Ishikawa (cell line): ENCODE measurements at regions not wholly inside any gene's neighbourhood (a gene's known extent, or its start where the extent isn't known, plus 50 kb on each side); places are given as distances from the start of the nearest gene placed in this dataset.

Source experiments
- CEBPB ChIP-seq: IDR thresholded peaks from 2 replicates; pipeline ENCODE4 v1.6.1; 2012
- CREB1 ChIP-seq: IDR thresholded peaks from 2 replicates; pipeline ENCODE4 v1.6.1; 2012; ENCODE audit warnings: low read depth
- EGR1 ChIP-seq: IDR thresholded peaks from 2 replicates; pipeline ENCODE4 v1.6.1; 2012
- EP300 ChIP-seq: IDR thresholded peaks from 2 replicates; pipeline ENCODE4 v1.6.1; 2012; ENCODE audit warnings: borderline replicate concordance
- FOXM1 ChIP-seq: IDR thresholded peaks from 2 replicates; pipeline ENCODE4 v1.6.1; 2012; ENCODE audit warnings: low read depth, borderline replicate concordance
- NFIC ChIP-seq: IDR thresholded peaks from 2 replicates; pipeline ENCODE4 v1.6.1; 2012
- RAD21 ChIP-seq: IDR thresholded peaks from 2 replicates; pipeline ENCODE4 v1.6.1; 2012; ENCODE audit warnings: low read depth
- REST ChIP-seq: IDR thresholded peaks from 2 replicates; pipeline ENCODE4 v1.6.1; 2012; ENCODE audit warnings: low read depth, mild to moderate bottlenecking
- TAF1 ChIP-seq: IDR thresholded peaks from 2 replicates; pipeline ENCODE4 v1.6.1; 2012; ENCODE audit warnings: low read depth, mild to moderate bottlenecking
- TCF12 ChIP-seq: IDR thresholded peaks from 2 replicates; pipeline ENCODE4 v1.6.1; 2012; ENCODE audit warnings: low read depth
- TEAD4 ChIP-seq: IDR thresholded peaks from 2 replicates; pipeline ENCODE4 v1.6.1; 2012
- USF1 ChIP-seq: IDR thresholded peaks from 2 replicates; pipeline ENCODE4 v1.6.1; 2012
- YY1 ChIP-seq: IDR thresholded peaks from 2 replicates; pipeline ENCODE4 v1.6.1; 2012; ENCODE audit warnings: low read depth
- ZBTB7A ChIP-seq: IDR thresholded peaks from 2 replicates; pipeline ENCODE4 v1.6.1; 2012; ENCODE audit warnings: low read depth
- TF ChIP-seq, protein P1 (sequence below): IDR thresholded peaks from 2 replicates; pipeline ENCODE4 v1.6.1; 2012

GRCh38 chr14:101147848-101148247, 244.3 kb upstream of the RTL1 start:
- TF ChIP-seq NFIC (no peak), RAD21 (no peak), YY1 (no peak), CREB1 (no peak), TCF12 (no peak), TEAD4 (no peak), EP300 (no peak), EGR1 (no peak), CEBPB (no peak), REST (no peak)
- TF ChIP-seq, protein P1, sequence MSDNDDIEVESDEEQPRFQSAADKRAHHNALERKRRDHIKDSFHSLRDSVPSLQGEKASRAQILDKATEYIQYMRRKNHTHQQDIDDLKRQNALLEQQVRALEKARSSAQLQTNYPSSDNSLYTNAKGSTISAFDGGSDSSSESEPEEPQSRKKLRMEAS: no peak

DNA sequence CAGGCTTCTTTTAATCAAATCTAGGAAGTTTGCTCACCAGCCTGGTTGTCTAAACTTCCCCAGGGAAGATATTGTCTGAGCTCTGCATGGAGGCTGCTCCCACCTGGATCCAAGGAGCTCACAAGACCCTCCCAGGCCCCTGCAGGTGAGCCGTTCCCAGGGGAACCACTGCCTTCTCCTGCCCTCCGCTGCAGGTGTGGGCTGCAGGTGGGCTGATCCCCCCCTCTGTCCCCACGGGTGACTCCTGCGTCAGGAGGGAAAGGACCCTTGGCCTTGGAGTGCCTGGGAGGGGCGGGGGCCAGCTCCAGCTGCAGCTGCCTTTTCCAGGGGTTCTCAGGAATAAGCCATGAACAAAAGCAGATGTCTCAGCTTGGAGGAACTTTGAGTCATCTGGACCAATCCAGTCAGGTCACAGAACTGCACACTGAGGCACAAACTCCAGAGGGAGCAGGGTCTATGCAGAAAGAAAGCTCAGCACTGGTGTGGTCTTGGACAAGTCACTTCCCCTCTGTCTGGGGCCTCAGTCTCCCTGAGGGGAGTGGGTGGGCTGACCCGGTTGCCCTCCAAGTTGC, 246.6 kb upstream of the RTL1 start:
- TF ChIP-seq TEAD4 (no peak), USF1 (no peak), NFIC (no peak), EGR1 (no peak)

GRCh38 chr14:101151226-101151926, 247.9 kb upstream of the RTL1 start:
- TF ChIP-seq TEAD4 (no peak), EGR1 (no peak), USF1 (no peak), CREB1 (no peak), EP300 (no peak), RAD21 (no peak), TAF1 (no peak), REST (no peak), NFIC (no peak), YY1 (no peak), CEBPB (no peak), ZBTB7A (no peak), TCF12 (no peak), FOXM1 (no peak)
- TF ChIP-seq, protein P1: no peak

- TF ChIP-seq USF1 (no peak), FOXM1 (no peak), TEAD4 (no peak), EP300 (no peak), REST (no peak), TAF1 (no peak), RAD21 (no peak), ZBTB7A (no peak), EGR1 (no peak), CEBPB (no peak)
- TF ChIP-seq, protein P1: no peak
Observed at GRCh38 chr14:101151927-101152305, 248.4 kb upstream of the RTL1 start.
